WERI-Rb-1 (cell line): ENCODE measurements at regions not wholly inside any gene's neighbourhood (a gene's known extent, or its start where the extent isn't known, plus 50 kb on each side); places are given as distances from the start of the nearest gene placed in this dataset.

Source experiments
- DNase-seq: peaks from one replicate; pipeline ENCODE4 v3.0.0-alpha.2; 2020
- H3K27ac ChIP-seq: fragments of 250-450 bp; sonication (Bioruptor Pico); 2 replicates; pipeline ENCODE4 v1.5.1; 2020; ENCODE audit warnings: mild to moderate bottlenecking, moderate library complexity
- H3K27me3 ChIP-seq: fragments of 250-450 bp; sonication (Bioruptor Pico); 2 replicates; pipeline ENCODE4 v1.5.1; 2021; ENCODE audit warnings: mild to moderate bottlenecking, low read depth, moderate library complexity; ENCODE audit not compliant: insufficient read depth, severe bottlenecking
- H3K36me3 ChIP-seq: fragments of 250-450 bp; sonication (Bioruptor Pico); 2 replicates; pipeline ENCODE4 v1.5.1; 2020; ENCODE audit warnings: mild to moderate bottlenecking, moderate library complexity
- H3K4me3 ChIP-seq: 2 replicates; pipeline ENCODE4 v1.5.1; 2011; ENCODE audit warnings: low read depth, mild to moderate bottlenecking, control low read depth, low read length
- H3K9me3 ChIP-seq: fragments of 250-450 bp; sonication (Bioruptor Pico); 2 replicates; pipeline ENCODE4 v1.5.1; 2021; ENCODE audit warnings: mild to moderate bottlenecking, moderate library complexity; ENCODE audit not compliant: severe bottlenecking
- TF ChIP-seq, protein P1 (sequence below): IDR thresholded peaks from 2 replicates; pipeline ENCODE4 v1.5.1; 2011; ENCODE audit warnings: low read depth, mild to moderate bottlenecking, control low read depth, inconsistent platforms, low read length

DNA sequence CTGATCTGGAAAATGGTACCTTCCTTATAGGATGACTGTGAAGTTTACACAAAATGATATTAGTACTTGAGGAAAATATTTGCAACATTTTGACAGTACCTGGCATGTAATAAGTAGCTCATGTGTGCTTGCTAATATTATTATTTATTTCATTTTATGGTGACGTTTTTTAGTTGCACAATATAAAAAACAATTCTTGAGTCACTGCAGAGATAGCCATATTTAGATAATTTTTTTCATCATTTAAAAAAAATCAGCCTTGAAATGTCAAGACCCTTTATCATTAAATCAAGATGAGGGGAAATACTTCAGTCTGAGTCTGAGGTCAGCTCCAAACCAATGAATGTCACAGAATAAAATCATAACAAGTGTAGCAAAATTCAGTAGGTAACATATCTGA, 196.8 kb upstream of the RUNX1 start:
- H3K4me3 ChIP-seq: no peak overlapping the region
- H3K27me3 ChIP-seq: peaks cover 93% of the 10 kb centered on the region
- DNase-seq: no peak
- TF ChIP-seq, protein P1, sequence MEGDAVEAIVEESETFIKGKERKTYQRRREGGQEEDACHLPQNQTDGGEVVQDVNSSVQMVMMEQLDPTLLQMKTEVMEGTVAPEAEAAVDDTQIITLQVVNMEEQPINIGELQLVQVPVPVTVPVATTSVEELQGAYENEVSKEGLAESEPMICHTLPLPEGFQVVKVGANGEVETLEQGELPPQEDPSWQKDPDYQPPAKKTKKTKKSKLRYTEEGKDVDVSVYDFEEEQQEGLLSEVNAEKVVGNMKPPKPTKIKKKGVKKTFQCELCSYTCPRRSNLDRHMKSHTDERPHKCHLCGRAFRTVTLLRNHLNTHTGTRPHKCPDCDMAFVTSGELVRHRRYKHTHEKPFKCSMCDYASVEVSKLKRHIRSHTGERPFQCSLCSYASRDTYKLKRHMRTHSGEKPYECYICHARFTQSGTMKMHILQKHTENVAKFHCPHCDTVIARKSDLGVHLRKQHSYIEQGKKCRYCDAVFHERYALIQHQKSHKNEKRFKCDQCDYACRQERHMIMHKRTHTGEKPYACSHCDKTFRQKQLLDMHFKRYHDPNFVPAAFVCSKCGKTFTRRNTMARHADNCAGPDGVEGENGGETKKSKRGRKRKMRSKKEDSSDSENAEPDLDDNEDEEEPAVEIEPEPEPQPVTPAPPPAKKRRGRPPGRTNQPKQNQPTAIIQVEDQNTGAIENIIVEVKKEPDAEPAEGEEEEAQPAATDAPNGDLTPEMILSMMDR: no peak
- no peaks in the 10 kb centered on the region for H3K36me3 ChIP-seq
- H3K9me3 ChIP-seq: no peaks in the 10 kb centered on the region
- no peak overlapping the region for H3K27ac ChIP-seq

DNA sequence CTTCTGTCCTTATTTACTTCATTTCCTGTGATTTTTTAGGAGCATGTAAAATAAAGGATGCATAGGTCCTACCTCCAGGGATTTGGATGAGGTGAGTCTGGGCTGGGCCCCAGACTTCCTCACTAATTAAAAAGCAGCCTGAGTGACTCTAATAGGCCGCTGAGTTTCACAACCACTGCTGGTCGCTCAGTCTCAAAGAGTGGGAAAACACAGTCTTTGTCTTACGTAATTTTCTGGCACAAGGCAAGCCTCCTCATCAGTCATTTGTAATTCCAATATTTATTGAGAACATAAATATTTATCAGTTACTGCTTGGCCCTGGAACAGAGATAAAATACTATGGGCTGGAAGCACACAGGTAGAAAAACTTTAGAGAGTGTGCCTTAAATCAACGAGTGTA, 195.4 kb upstream of the RUNX1 start:
- no peak for DNase-seq

DNA sequence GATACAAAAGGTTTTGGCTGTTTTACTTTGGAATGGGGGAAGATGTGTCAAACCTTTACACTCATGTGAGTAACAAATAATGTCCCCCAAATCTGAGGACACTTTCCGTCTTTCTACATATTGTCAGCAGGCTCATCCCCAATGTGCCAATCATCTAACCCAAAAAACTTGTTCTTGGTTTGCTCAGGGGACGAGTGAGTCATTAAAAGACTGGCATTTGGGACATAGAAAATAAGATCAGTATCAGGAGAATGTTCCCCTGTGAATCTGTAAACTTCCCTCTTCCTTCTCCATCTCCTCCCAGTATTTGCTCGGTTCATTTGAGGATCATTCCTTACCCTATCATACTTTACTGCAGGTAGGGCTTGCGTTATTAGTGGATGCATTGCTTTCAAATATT, 194.1 kb upstream of the RUNX1 start:
- H3K9me3 ChIP-seq: no peaks in the 10 kb centered on the region
- no peaks in the 10 kb centered on the region for H3K36me3 ChIP-seq
- peaks cover 88% of the 10 kb centered on the region for H3K27me3 ChIP-seq
- TF ChIP-seq, protein P1: no peak
- no peak overlapping the region for H3K4me3 ChIP-seq
- H3K27ac ChIP-seq: no peak overlapping the region
- no peak for DNase-seq

More for the DNA sequence above, 195.4 kb upstream of the RUNX1 start:
- Histone ChIP-seq H3K9me3 (no peaks in the 10 kb centered on the region), H3K27me3 (peaks cover 89% of the 10 kb centered on the region), H3K36me3 (no peaks in the 10 kb centered on the region), H3K27ac (no peak overlapping the region), H3K4me3 (no peak overlapping the region)
- TF ChIP-seq, protein P1: no peak

DNA sequence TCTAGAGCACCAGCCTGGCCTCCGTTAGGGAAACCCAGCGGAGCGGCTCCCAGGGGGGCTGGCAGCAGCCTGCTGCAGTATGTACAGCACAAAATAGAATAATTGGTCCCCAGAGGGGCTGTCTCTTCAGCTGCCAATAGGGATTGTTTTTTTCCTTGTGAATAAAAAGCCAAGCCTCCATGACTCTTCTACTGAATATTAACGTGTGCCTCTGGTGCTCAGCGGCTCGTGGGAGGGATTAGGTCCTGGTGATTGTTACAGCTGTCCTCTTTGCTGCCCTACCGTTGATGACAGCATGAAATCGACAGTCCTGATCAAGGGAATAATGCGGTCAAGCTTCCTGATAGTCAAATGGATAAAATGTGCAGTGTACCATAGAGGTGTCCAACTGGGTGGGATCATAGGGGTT, 190.7 kb upstream of the RUNX1 start:
- Histone ChIP-seq H3K9me3 (no peaks in the 10 kb centered on the region), H3K27ac (no peak overlapping the region), H3K36me3 (no peaks in the 10 kb centered on the region), H3K27me3 (peaks cover 78% of the 10 kb centered on the region), H3K4me3 (no peak overlapping the region)
- no peak for DNase-seq
- TF ChIP-seq, protein P1: no peak

DNA sequence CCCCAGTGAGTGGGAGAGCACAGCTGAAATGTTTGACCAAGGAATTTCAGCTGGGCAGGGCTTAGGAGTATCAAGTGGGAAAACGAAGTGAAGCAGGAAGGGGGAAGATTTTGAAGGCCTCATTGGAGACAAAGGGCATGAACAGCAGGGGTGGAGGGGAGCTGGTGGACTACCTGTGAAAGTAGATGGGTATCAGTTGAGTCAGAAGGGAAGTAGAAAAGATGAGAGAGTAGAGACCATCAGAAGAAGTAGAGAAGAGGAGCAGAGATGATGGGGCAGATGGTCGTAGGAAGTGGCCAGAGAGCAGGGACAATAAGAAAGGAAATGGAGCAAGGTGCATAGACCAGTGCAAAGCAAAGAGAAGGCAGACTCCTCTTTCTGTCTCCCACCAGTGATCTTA, 189.0 kb upstream of the RUNX1 start:
- TF ChIP-seq, protein P1: no peak
- no peak for DNase-seq
- Histone ChIP-seq H3K27ac (no peak overlapping the region), H3K4me3 (no peak overlapping the region), H3K36me3 (no peaks in the 10 kb centered on the region), H3K9me3 (no peaks in the 10 kb centered on the region), H3K27me3 (peaks cover 70% of the 10 kb centered on the region)

DNA sequence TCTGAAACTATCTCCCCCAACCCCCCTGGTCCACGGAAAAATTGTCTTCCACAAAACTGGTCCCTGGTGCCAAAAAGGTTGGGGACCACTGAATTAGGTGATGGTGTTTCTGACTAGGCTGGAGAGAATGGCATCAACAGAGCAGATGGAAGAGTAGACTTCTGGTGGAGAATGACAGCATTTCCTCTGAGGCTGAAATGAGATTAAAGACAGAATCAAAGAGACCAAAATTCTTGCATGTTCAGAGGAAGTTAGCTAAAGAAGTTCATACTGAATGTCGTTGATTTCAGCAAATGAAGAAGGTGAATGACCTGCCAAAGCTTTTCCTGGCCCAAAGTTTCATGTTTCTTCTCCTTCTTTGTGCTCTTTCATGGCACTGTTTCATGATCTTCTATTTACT, 188.2 kb upstream of the RUNX1 start:
- H3K36me3 ChIP-seq: no peaks in the 10 kb centered on the region
- TF ChIP-seq, protein P1: no peak
- H3K4me3 ChIP-seq: no peak overlapping the region
- no peak overlapping the region for H3K27ac ChIP-seq
- H3K9me3 ChIP-seq: no peaks in the 10 kb centered on the region
- peaks cover 73% of the 10 kb centered on the region for H3K27me3 ChIP-seq
- no peak for DNase-seq
